ENCODE measurements at regions not wholly inside any gene's neighbourhood (a gene's known extent, or its start where the extent isn't known, plus 50 kb on each side); places are given as distances from the start of the nearest gene placed in this dataset.

- no peak overlapping the region for H3K4me3 ChIP-seq (ENCODE audit: low read depth, low read length)
- CTCF ChIA-PET = interaction anchor here (1.8 kb wide), 1 partner anchor 33 kb away, joined by 6 read pairs; no protein-coding TSS in a partner anchor
Observed at GRCh38 chr1:182113879-182114626, 52.5 kb upstream of the ZNF648 start.

GRCh38 chr1:182111496-182111895 lies 50.0 kb upstream of the ZNF648 start:
- H3K27ac ChIP-seq (ENCODE audit: extremely low read depth, low read depth, low read length) = no peak overlapping the region
- H3K4me1 ChIP-seq (ENCODE audit: control insufficient read depth, insufficient read depth, low read length) = no peaks in the 10 kb centered on the region
- ChIA-PET CTCF (interaction anchor here (2.1 kb wide), 1 partner anchor 31 kb away, joined by 6 read pairs; no protein-coding TSS in a partner anchor), POLR2A (no interaction called here)
- no peak overlapping the region for H3K4me3 ChIP-seq (ENCODE audit: low read depth, low read length)
- no peaks in the 10 kb centered on the region for H3K36me3 ChIP-seq (ENCODE audit: control insufficient read depth in 2 of 2, insufficient read depth in 1 of 2, low read length in 2 of 2)
- no peaks in the 10 kb centered on the region for H3K9me3 ChIP-seq (ENCODE audit: control insufficient read depth, insufficient read depth, low read depth, low read length)
- 0 out of 2 replicates have a peak, but pooled peaks have one; percentile 34 for TF ChIP-seq ZBTB8A (tag by site-specific recombination; IDR thresholded peaks at IDR 0.05)
- TF ChIP-seq BCL11A (tag by site-specific recombination; IDR thresholded peaks at IDR 0.05; ENCODE audit: low read depth) = no peak

More at GRCh38 chr1:182113879-182114626, 52.5 kb upstream of the ZNF648 start:
- no peak for TF ChIP-seq BCL11A (tag by site-specific recombination; IDR thresholded peaks at IDR 0.05; ENCODE audit: low read depth)
- TF ChIP-seq, protein P1, sequence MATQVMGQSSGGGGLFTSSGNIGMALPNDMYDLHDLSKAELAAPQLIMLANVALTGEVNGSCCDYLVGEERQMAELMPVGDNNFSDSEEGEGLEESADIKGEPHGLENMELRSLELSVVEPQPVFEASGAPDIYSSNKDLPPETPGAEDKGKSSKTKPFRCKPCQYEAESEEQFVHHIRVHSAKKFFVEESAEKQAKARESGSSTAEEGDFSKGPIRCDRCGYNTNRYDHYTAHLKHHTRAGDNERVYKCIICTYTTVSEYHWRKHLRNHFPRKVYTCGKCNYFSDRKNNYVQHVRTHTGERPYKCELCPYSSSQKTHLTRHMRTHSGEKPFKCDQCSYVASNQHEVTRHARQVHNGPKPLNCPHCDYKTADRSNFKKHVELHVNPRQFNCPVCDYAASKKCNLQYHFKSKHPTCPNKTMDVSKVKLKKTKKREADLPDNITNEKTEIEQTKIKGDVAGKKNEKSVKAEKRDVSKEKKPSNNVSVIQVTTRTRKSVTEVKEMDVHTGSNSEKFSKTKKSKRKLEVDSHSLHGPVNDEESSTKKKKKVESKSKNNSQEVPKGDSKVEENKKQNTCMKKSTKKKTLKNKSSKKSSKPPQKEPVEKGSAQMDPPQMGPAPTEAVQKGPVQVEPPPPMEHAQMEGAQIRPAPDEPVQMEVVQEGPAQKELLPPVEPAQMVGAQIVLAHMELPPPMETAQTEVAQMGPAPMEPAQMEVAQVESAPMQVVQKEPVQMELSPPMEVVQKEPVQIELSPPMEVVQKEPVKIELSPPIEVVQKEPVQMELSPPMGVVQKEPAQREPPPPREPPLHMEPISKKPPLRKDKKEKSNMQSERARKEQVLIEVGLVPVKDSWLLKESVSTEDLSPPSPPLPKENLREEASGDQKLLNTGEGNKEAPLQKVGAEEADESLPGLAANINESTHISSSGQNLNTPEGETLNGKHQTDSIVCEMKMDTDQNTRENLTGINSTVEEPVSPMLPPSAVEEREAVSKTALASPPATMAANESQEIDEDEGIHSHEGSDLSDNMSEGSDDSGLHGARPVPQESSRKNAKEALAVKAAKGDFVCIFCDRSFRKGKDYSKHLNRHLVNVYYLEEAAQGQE (tag by site-specific recombination; IDR thresholded peaks at IDR 0.05) = no peak
- TF ChIP-seq PATZ1 (tag by site-specific recombination; IDR thresholded peaks at IDR 0.05) = no peak
- TF ChIP-seq ZNF394 (tag by site-specific recombination; IDR thresholded peaks at IDR 0.05; ENCODE audit: borderline replicate concordance) = no peak
- TF ChIP-seq ZNF221 (tag by site-specific recombination; IDR thresholded peaks at IDR 0.05; ENCODE audit: borderline replicate concordance) = no peak
- Histone ChIP-seq H3K9me3 (ENCODE audit: control insufficient read depth, insufficient read depth, low read depth, low read length) (no peaks in the 10 kb centered on the region), H3K27ac (ENCODE audit: extremely low read depth, low read depth, low read length) (no peak overlapping the region), H3K36me3 (ENCODE audit: control insufficient read depth in 2 of 2, insufficient read depth in 1 of 2, low read length in 2 of 2) (no peaks in the 10 kb centered on the region), H3K4me1 (ENCODE audit: control insufficient read depth, insufficient read depth, low read length) (no peaks in the 10 kb centered on the region)
- POLR2A ChIA-PET = no interaction called here

All from HEK293 (cell line).